NCI-H128 (cell line): ENCODE measurements at regions not wholly inside any gene's neighbourhood (a gene's known extent, or its start where the extent isn't known, plus 50 kb on each side); places are given as distances from the start of the nearest gene placed in this dataset.
"Not testable (repeated sequence)": the region's sequence is repeated elsewhere in the genome, so short reads cannot be mapped to it uniquely, and the experiment has no call there.

Source experiments
- DNase-seq: peaks from one replicate; lab custom pipeline; 2025; ENCODE audit not compliant: unreplicated experiment; lab: John Stamatoyannopoulos, UW

DNA sequence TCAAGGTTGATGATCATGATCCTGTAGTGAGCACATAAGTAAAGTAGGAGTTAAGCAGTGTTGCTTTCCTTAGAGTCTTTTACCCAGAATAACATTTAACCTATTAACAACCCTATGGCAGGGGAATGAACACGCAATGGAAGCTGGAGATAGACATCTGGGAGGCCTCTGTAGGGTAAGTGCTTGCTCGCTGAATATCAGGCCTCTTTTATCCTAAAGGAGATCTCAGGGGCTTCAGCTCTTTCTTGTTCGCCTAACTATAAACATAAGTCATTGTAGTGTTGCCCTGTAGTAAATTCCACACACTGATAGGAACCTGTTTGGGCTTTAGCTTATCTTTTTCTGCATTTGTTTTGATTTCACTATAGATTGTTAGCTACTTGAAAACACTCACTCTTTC lies 174.4 kb upstream of the TCF4 start:
- DNase-seq, result no peak

DNA sequence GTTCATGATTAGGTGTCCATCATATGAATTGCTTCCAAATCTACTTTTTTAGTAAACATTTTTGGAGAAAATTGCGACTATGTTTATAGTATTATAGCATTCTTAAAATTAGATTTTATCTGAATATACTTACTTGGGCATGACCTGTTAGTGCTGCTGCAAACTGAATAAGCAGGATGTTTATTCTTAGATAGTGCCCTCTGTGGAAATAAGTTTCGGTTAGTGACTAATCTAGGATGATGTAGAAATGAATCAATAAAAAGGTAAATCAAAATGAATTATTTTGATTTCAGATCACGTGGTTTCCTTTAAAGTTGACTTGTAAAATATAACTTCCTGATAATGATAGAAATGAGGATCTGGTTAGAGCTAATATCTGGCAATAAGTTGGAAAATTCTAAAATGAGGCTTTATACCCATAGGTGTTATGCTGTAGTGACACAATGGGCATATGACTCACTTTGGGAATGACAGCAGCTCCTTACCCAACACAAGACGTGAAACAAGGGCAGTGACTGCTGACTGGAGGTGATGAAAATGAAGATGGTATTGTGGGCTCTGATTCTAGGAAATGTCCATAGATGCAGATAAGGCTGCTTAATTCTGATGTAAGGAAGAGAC lies 165.8 kb upstream of the TCF4 start:
- DNase-seq, result no peak

DNA sequence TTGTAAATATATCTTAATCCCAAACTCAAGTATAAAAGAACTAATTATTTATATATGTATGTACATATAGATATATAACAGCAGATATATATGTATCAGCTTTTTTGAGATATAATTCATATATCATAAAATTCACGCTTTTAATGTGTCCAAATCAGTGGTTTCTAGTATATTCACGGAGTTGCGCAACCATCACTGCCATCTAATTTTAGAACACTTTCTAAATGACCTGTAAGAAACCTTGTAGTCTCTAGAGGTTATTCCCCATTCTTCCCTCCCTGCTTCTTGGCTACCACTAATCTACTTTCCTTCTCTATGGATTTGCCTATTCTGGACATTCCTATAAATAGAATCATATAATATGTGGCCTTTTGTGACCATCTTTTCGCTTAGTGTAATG lies 163.5 kb upstream of the TCF4 start:
- no peak for DNase-seq

DNA sequence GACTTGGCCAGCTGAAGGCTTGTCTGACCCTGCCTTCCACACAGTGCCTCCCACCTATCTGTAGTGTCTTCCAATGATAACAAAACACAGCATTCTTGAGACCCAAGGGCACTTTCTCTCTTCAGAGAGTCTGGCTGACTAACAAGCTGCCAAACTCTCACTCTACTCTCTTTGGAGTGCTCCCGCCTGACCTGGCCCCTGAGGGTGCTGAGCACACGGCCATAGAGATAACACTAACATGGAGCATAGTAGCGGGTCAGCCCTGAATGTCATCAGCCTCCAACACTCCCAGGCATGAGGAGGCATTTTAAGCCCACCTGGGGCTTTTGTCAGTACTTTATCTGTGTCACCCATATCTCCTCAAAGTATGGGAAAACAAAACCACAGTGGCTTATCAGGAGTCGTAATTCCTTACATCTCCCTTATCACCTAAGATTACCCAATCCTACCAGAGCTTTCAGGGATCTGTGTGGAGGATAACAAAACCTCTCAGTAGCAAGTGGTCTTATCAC lies 160.3 kb upstream of the TCF4 start:
- DNase-seq, result no peak

DNA sequence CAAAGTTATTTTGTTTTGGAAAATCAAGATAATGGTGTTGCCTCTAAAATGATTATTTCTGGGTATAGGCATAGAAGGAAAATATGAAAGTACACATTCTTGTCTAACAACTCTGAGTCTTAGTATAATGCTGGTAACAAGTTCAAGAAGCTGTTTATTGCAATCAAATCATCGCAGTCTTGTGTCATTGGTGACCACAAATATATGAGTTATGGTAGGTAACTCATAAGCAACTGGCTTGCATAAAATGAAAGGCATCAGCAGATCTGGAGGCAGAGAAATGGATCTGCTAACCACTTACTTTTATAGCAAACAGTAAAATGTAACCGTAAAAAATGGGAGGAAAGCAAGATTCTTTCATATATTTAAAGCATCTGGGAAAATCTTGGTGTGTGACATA lies 156.2 kb upstream of the TCF4 start:
- no peak for DNase-seq

DNA sequence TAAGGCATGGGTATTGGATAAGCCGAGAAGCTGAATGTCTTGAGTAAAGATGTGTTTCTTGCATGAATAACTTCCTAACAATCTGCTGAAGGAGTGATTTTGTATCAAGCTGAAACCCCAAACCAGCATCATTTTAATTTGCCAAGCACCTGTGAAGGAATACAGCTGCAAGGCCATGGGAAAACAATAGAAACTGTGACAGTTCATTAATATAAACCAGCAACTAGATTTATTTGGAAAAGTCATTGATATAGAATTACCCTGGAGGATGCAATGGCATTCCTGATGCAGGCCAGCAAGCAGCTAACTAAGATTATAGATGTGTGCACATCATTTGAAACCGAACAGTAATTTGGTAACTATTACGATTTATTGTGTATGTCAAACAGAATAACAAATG lies 155.7 kb upstream of the TCF4 start:
- DNase-seq, result no peak

DNA sequence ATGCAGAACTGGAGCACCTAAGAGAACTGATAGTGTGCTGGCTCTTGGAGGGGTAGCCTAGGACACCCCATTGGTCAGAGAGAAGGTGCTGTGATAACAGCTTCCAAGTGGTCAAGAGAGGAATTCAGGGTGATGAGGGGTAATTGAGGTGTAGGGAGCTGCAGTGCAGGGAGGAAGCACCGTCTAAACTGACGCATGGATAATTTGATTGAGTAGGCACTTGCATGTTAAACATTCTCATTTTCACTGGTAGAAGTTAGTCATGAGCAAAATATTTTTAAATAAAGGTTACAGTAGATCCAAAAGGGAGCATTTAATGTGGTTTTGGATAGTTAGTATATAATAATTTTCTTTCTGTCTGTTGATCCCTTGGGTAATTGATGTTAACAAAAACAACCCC lies 155.1 kb upstream of the TCF4 start:
- DNase-seq, result no peak

DNA sequence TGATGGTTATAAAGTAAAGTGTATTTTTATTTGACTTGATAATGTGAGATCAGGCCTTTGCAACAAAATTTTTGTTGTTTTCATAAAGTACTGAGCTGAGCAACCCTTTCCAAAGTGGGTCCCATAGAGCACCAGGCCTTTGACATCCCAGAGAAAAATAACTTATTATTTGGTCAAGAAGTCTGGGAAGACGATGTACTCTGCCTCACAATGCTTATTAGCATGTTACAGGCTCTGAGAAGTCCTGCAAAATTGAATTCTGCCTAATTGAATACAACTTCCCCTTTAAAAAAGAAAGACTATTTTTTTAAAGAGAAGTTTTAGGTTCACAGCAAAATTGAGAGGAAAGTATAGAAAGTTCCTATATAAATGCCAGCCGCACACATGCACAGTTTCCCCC lies 151.5 kb upstream of the TCF4 start:
- DNase-seq, result no peak

DNA sequence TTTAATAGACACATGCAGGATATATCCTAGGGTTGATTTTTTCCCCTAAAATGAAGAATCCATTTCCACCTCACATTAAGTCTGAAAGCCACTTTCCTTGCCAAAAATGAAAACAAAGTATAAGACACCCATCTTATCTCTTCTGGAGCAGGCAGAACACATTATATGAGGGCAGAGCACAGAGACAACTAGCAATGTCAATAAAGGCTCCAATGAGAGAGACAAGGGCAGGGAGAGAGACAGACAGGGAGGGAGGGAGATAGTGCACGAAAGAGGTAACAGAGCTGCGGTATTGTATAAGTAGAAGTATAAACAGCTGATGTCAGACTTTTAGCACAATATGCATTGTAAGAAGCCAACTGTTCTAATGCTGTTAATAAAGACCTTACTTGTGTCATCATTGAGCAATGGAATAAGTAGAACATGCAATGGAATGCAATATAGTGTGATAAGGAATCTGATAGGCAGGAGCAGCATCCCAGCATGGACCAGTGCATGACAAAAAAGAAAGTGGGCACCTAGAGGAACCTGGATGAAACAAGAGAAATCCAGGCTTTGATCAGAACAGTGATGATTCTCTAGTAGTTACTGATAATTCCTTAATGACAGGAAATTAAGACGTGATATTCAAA lies 150.6 kb upstream of the TCF4 start:
- no peak for DNase-seq

DNA sequence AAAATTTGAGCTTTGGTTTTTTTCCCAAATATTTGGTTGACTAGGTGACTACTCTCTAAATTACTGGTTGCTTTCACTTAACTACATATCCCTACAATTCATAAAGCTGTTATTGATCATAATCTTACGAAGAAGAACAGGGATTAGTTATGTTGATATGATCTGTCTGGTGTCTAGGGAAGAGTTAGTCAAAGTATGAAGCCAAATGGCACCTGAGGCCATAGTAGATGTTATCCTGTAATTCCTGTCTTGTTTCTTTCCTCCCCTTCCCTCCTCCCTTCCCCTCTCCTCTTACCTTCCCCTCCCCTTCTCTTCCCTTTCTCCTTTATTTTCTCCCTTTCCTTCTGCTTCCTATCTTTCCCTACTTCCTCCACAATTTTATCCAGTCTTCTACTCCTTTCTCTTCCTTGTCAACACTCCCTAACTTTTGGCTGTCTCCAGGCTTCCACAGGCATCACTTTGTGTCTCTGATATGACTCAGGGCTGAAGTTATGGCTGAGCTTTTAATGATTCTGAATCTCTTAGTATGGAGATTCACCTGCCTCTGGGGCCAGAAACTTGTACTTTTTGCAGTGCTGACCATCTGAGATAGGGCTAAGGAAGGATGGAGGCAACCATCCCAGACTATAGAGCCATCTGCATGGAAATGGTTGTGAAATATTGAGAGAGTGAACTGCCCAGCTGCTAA lies 149.9 kb upstream of the TCF4 start:
- no peak for DNase-seq

DNA sequence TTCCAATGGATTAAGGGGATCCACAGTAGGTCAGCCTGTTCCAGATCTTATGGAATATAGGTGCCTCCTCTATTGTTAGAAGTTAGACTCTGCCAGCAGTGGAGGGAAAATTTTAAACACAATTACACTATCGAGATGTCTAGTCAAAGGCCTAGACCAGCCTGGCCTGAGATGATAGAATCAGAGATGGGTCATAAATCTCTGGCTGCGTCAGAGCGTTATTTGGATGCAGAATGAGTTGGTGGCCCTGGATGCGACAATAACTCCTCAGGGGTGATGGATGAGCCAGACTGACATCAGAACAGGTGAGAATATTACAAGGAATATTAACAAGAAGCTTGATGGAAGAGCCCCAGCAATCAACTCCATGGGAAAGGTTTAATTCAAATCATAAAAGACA lies 149.3 kb upstream of the TCF4 start:
- DNase-seq, result no peak

DNA sequence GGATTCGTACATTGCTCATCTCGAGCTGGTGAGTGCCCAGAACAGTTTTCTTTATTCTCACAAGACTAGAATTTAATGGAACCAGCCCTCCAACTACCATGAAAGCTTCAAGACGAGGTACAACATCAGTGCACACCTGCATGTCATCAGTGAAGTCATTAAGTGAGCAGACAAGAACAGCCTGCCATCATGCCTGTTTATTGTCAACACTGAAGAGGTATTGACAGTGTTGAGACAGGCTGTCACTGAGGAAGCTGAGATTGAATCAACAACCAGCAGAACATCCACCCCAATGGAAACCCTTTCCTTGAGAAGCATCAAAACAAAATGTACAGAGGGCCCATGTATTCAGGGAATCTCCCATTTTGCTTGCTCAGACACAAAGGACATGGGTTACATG lies 148.0 kb upstream of the TCF4 start:
- DNase-seq, result no peak

DNA sequence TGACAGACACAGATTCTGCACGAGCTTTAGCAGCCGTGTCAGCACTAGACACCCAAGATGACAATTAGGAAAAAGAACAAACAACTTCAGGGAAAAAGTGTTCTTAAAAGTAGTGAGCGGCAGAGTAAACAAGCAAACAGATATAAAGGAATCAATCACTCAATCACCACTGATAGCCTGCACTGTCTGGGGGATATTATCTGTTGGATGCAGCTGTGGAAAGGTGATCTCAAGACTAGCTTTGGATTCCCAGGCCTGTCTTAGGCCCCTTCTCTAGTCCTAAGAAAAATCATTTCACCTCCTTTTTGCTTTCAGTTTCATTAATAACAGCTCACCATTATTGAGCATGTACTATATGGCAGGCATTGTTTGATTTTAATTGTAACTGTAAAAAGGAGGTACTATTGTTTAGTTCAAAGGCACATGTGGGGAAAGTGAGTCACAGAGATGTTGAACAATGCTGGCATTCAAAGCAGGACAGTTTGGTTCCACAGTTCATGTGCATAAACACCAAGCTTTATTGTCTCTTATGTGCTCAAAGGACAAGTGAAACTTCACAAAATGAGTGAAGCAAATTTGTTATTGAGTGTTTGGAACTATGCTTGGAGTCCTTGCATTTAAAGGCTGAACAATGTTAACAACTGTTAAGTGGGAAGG lies 147.3 kb upstream of the TCF4 start:
- DNase-seq, result no peak

DNA sequence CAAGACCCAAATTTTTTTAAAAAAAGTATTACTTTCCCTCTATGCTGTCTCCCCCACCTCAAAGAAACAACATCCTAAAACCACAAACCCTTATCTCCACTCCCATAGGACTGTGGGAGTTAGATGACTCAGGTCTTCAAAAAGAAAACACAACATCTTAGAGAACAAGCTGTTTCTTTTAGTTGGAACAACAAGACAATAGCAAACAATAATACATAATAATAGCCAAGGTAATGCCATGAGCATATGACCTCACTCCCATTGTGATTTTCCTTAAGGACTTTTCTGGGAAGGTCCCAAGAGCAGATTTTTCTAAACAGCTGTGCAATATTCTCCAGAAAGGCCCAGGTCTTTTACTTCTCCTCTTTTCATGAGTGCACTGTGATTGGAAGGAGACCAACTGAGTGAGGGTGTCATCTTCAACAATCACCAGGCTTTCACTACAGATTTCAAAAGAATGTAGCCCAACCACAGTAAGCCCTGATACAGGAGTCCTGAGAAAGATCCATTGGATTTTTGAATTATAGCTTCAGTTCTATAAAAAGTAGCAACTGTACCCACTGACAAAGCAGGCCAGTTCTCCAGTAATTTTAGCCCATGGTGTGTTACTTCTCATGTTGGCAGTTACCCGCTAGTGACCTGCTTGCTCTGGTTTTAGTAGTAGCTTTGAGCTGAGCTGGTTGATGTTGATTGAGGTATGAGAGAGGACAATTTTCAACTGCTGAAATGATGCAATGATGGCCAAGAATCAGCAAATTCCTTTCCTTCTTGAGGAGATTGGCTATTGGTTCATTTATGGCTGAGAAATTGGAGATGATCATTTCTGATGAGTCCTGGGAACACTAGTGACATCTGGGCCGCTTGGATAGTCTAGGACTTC lies 144.5 kb upstream of the TCF4 start:
- DNase-seq, result no peak

DNA sequence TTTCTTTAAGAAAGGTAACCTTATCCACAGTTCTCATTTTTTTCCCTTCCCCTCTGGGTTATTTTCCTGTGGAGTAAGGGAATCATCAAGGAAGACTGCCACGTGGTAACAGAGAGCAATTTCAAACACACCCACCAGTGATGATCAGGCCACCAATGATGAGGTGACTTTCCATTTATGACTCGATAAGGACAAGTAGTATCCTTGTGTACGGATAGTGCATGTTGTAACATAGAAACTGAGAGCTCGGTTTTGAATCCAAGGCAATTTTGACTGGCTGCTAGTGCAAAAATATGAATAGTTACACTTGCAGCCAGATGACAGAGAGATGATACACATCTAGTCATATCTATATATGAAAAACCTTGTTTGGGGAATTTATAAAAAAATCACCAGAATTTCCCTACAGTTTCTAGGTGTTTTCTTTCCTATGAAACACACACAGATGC lies 143.6 kb upstream of the TCF4 start:
- DNase-seq, result no peak

DNA sequence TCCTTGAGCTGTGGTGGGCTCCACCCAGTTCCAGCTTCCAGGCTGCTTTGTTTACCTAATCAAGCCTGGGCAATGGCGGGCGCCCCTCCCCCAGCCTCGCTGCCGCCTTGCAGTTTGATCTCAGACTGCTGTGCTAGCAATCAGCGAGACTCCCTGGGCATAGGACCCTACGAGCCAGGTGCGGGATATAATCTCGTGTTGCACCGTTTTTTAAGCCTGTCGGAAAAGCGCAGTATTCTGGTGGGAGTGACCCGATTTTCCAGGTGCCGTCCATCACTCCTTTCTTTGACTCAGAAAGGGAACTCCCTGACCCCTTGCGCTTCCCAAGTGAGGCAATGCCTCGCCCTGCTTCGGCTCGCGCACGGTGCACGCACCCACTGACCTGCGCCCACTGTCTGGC lies 133.0 kb upstream of the TCF4 start:
- not testable (repeated sequence) for DNase-seq

DNA sequence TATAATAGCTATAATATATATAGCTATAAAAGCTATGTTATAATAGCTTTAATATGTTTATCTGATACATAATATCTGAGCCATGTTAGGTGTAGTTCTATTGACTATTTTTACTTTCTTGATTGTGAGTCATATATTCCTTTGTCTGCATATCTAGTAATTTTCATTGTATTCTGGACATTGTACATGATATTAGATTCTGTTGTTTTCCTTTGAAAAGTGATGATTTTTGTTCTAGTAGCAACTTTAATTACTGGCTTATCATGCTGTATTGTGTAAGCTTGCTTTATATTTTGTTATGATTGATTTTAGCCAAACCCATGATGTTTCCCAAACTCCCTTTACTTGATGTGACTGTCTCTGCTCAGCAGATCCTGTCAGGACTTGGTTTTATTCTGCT lies 125.7 kb upstream of the TCF4 start:
- DNase-seq, result no peak

DNA sequence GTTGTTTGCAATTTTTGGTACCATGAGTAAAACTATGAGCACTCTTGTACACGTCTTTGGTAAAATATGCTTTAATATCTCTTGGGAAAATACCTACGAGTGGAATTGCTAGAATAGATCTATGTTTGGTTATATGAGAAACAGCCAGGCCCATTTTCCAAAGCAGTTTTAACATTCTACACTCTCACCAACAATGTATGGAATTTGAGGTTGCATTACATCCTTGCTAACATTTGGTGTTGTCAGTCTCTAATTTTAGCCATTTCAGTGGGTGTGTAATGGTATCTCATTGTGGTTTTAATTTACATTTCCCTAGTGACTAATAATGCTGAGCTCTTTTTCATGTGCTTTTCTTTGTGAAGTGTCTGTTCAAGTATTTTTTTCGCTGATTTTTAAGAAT lies 118.9 kb upstream of the TCF4 start:
- no peak for DNase-seq

DNA sequence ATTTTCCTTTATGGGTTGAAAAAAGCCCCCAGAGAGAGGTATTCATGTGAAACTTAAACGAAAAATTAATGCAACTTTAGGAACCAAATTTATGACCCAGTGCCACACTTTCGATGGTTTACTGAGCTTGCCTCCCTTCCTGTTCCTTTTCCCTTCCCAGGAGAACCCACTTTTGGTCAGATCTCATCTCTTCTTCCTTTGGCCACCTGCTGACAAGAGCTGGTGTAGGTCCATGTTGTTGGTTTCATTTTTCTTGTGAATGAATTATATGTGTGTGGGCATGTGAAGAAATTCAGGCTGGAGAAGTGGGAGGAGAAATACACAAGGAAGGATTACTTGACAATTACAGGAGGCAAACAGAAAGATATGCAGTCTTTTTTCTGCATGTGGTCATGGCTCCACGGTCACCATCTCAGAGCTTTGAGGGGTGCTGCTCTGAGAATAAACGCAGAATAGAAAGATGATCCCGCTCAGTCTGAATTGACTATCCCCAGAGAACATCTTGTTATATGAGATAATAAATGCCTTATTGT lies 111.3 kb upstream of the TCF4 start:
- DNase-seq, result no peak

DNA sequence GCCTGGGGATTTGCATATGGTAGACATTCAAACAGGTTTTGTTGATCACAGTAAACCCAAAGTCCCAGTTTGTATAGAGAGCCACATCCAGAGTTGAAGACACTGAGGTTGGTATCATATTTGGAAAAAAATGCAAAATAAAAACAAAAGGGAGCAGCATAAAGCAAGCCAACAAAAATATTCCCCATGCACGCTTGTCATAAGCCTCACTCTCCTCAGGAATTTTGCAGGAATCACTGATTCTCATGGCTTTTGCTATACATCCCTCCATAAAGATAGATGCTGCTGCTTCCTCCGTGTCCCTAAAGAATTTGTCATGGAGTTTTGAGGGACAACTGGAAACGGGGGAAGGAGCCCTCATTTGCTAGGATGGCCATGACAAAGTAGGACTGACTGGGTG lies 108.8 kb upstream of the TCF4 start:
- DNase-seq, result no peak

DNA sequence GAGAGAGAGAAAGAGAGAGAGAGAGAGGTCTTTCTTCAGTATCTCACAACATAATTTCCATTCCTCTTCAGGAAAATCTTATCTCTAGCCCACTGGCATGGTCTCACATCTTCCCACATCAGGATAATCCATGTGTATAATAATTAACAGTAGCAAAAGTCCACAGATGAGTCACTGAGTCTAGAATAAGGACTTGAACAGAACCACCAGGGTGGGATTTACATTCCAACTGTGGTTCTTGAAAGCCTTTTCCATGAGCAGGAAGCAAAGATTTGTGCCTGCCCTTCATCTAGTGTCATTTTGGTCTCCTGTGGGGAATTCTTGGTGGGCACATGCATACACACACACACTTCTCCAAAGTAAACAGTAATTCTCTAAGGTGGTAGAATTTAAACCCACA lies 107.1 kb upstream of the TCF4 start:
- DNase-seq, result no peak
